Smooth muscle cell (in vitro differentiated cells): ENCODE measurements at regions not wholly inside any gene's neighbourhood (a gene's known extent, or its start where the extent isn't known, plus 50 kb on each side); places are given as distances from the start of the nearest gene placed in this dataset.

ENCODE experiments used
- DNase-seq: peaks from one replicate; lab custom pipeline; 2025; ENCODE audit not compliant: unreplicated experiment; lab: John Stamatoyannopoulos, UW
- H2AFZ ChIP-seq: fragments of 200-600 bp; sonication (generic); 2 replicates; pipeline ENCODE4 v1.6.0; 2016; ENCODE audit warnings: antibody characterized with exemption, low read depth, mild to moderate bottlenecking
- H3F3A ChIP-seq: fragments of 200-600 bp; sonication (generic); 2 replicates; pipeline ENCODE4 v1.6.0; 2017; ENCODE audit warnings: antibody characterized with exemption, low read depth
- H3K27ac ChIP-seq: fragments of 200-600 bp; sonication (generic); 2 replicates; pipeline ENCODE4 v1.5.1; 2016; ENCODE audit warnings: low read depth, mild to moderate bottlenecking
- H3K27me3 ChIP-seq: fragments of 200-600 bp; sonication (generic); 2 replicates; pipeline ENCODE4 v1.6.1; 2016; ENCODE audit warnings: low read depth, mild to moderate bottlenecking
- H3K36me3 ChIP-seq: fragments of 200-600 bp; sonication (generic); 2 replicates; pipeline ENCODE4 v1.5.1; 2016; ENCODE audit warnings: low read depth
- H3K4me1 ChIP-seq: fragments of 200-600 bp; sonication (generic); 2 replicates; pipeline ENCODE4 v1.5.1; 2016; ENCODE audit warnings: low read depth
- H3K4me2 ChIP-seq: fragments of 200-600 bp; sonication (generic); 2 replicates; pipeline ENCODE4 v1.6.0; 2016; ENCODE audit warnings: mild to moderate bottlenecking
- H3K4me3 ChIP-seq: fragments of 200-600 bp; sonication (generic); 2 replicates; pipeline ENCODE4 v1.5.1; 2016; ENCODE audit warnings: mild to moderate bottlenecking
- H3K79me2 ChIP-seq: fragments of 200-600 bp; sonication (generic); 2 replicates; pipeline ENCODE4 v1.6.0; 2016; ENCODE audit warnings: low read depth, mild to moderate bottlenecking
- H3K9ac ChIP-seq: fragments of 200-600 bp; sonication (generic); 2 replicates; pipeline ENCODE4 v1.6.0; 2016; ENCODE audit warnings: low read depth
- H3K9me3 ChIP-seq: fragments of 200-600 bp; sonication (generic); replicated peaks from 2 replicates; pipeline ENCODE4 v1.5.1; 2016; ENCODE audit warnings: low read depth
- H4K20me1 ChIP-seq: fragments of 200-600 bp; sonication (generic); 2 replicates; pipeline ENCODE4 v1.6.0; 2016; ENCODE audit warnings: low read depth
- CTCF ChIP-seq: fragments of 200-600 bp; sonication (generic); IDR thresholded peaks from 2 replicates; pipeline ENCODE4 v1.5.1; 2017; ENCODE audit warnings: borderline replicate concordance, mild to moderate bottlenecking, antibody characterized with exemption; ENCODE audit not compliant: insufficient read depth, poor library complexity, severe bottlenecking
- WGBS: methylation state at CpG from one replicate; pipeline ENCODE4 v1.1.7; 2016; ENCODE audit warnings: low lambda C conversion rate; 5-methylcytosine and 5-hydroxymethylcytosine counted together

GRCh38 chr12:77485961-77486854 is 344.5 kb upstream of the NAV3 start:
- Histone ChIP-seq H3K27me3 (no peaks in the 10 kb centered on the region), H3K79me2 (no peaks in the 10 kb centered on the region), H3K9ac (no peak overlapping the region), H2AFZ (no peak overlapping the region), H3K4me2 (no peak overlapping the region), H3K4me3 (no peak overlapping the region), H3K9me3 (no peaks in the 10 kb centered on the region), H3K4me1 (no peaks in the 10 kb centered on the region), H3K36me3 (no peaks in the 10 kb centered on the region), H3F3A (no peaks in the 10 kb centered on the region), H4K20me1 (no peaks in the 10 kb centered on the region), H3K27ac (no peak overlapping the region)
- no peak for DNase-seq
- WGBS, result 72% methylated on average over 3 of the region's 3 CpGs
- no peak for TF ChIP-seq CTCF

GRCh38 chr12:77481687-77482086 is 349.0 kb upstream of the NAV3 start:
- no peaks in the 10 kb centered on the region for H4K20me1 ChIP-seq
- no peak for TF ChIP-seq CTCF
- no peak overlapping the region for H3K27ac ChIP-seq
- H3K4me1 ChIP-seq, result no peaks in the 10 kb centered on the region
- H3F3A ChIP-seq, result no peaks in the 10 kb centered on the region
- H3K9me3 ChIP-seq, result no peaks in the 10 kb centered on the region
- 87% methylated on average over 1 of the region's 1 CpG for WGBS
- no peak overlapping the region for H2AFZ ChIP-seq
- no peak overlapping the region for H3K4me2 ChIP-seq
- H3K9ac ChIP-seq, result no peak overlapping the region
- DNase-seq, result no peak
- no peaks in the 10 kb centered on the region for H3K79me2 ChIP-seq
- no peaks in the 10 kb centered on the region for H3K27me3 ChIP-seq
- H3K4me3 ChIP-seq, result no peak overlapping the region
- no peaks in the 10 kb centered on the region for H3K36me3 ChIP-seq

- no peak overlapping the region for H3K27ac ChIP-seq
- 87% methylated on average over 1 of the region's 1 CpG for WGBS
- no peaks in the 10 kb centered on the region for H3K9me3 ChIP-seq
- no peaks in the 10 kb centered on the region for H4K20me1 ChIP-seq
- H3K9ac ChIP-seq, result no peak overlapping the region
- no peak overlapping the region for H2AFZ ChIP-seq
- no peaks in the 10 kb centered on the region for H3K79me2 ChIP-seq
- H3K4me1 ChIP-seq, result no peaks in the 10 kb centered on the region
- DNase-seq, result no peak
- H3K4me2 ChIP-seq, result no peak overlapping the region
- H3K4me3 ChIP-seq, result no peak overlapping the region
- no peaks in the 10 kb centered on the region for H3K36me3 ChIP-seq
- no peak for TF ChIP-seq CTCF
- no peaks in the 10 kb centered on the region for H3K27me3 ChIP-seq
- no peaks in the 10 kb centered on the region for H3F3A ChIP-seq
Observed at GRCh38 chr12:77477907-77478533, 352.7 kb upstream of the NAV3 start.

- Histone ChIP-seq H3K9ac (no peak overlapping the region), H3K27me3 (no peaks in the 10 kb centered on the region), H2AFZ (no peak overlapping the region), H3K4me3 (no peak overlapping the region), H3K4me1 (no peaks in the 10 kb centered on the region), H3F3A (no peaks in the 10 kb centered on the region), H4K20me1 (no peaks in the 10 kb centered on the region), H3K79me2 (no peaks in the 10 kb centered on the region), H3K36me3 (no peaks in the 10 kb centered on the region), H3K27ac (no peak overlapping the region), H3K9me3 (no peaks in the 10 kb centered on the region), H3K4me2 (no peak overlapping the region)
- WGBS, result 86% methylated on average over 1 of the region's 1 CpG
- no peak for TF ChIP-seq CTCF
- no peak for DNase-seq
Observed at GRCh38 chr12:77471801-77472200, 358.9 kb upstream of the NAV3 start.
